ENCODE measurements at regions not wholly inside any gene's neighbourhood (a gene's known extent, or its start where the extent isn't known, plus 50 kb on each side); places are given as distances from the start of the nearest gene placed in this dataset.

DNA sequence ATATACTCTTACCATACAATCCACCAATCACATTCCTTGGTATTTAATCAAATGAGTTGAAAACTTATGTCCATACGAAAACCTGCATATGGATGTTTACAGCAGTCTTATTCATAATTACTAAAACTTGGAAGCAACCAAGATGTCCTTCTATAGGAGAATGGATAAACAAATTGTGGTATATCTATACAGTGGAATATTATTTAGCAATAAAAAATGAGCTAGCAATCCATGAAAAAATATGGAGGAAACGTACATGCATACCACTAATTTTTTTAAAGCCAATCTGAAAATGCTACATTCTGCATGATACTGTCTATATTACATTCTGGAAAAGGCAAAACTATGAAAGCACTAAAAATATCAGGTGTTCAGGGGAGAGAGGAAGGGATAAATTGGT, 73.9 kb upstream of the LPP start:
- DNase-seq, result no peak

GRCh38 chr3:188082031-188082430, 71.9 kb upstream of the LPP start:
- no peak for DNase-seq

DNA sequence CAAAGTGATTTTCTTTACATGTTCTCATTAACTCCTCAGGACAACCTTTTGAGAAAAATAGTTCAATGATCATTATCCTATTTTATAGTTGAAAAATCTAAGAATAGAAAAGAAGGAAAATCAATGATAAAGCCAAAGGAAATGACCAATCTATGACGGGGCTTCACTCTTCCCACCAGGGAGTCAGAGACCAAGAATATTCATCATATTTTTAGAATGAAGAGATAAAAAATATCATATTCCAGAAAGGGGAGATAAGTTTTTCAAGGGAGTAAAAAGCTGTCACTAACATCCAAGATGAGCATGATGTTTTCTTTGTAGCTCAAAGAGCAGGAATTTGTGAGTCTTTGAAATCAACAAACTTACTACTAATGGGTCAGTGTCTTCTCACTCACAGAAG, 71.5 kb upstream of the LPP start:
- no peak for DNase-seq

DNA sequence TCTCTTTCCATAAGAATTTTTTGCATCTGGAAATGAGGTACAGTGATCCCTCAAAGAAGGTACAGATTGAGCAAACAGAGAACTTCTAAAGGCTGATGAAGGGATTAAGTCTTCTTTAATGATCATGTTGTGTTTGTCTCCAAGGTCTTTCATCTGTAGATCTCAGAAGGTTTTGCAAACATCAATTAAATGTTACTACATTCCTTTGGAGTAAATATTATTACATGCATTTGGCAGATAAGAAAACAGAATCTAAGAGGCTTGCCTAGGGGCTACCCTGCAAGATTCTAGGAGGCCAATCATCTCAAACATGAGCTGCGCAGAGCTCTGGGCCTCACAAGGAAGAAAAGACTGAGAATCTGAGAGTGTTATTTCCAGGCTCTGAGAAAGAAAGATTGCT, 70.9 kb upstream of the LPP start:
- DNase-seq, result no peak

DNA sequence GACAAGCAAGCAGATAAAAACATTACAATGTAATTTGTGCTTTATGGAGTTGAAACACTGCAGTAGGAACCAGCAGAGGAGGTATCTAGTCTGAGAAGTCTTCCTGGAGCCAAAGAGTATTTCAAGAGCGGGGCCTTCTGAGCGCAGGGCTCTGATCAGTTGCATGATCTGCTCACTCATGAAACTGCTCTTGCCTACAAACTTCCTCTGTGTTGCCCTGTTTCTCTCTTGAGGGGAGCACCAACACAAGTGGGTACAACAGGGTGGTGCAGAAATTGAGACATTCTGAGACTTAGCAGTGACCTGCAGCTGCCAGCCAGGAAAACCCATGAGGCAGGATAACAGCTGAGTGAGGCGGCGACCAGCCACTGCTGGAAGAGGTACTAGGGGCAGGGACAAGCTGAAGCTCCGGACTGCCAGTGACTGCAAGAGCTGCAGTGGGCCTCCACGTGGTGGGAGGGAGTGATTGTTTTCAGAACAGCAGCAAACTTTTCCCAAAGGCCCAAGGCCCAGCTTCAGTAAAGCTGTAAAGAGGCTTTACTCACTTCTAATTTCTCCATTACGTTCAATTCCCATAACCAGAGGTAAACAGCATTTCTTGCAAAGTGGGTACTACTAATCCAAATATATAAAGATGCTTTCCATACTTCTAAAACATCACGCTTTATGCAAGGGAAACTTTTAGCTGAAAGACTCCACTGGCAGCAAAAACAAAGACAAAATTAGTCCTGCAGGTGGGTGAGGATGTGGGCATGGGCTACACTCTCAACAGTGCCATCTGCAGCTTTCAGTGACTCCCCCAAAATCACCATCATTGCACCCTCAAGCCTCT, 69.0 kb upstream of the LPP start:
- DNase-seq, result no peak

- DNase-seq, result no peak
Observed at GRCh38 chr3:188085584-188086560, 68.1 kb upstream of the LPP start.

DNA sequence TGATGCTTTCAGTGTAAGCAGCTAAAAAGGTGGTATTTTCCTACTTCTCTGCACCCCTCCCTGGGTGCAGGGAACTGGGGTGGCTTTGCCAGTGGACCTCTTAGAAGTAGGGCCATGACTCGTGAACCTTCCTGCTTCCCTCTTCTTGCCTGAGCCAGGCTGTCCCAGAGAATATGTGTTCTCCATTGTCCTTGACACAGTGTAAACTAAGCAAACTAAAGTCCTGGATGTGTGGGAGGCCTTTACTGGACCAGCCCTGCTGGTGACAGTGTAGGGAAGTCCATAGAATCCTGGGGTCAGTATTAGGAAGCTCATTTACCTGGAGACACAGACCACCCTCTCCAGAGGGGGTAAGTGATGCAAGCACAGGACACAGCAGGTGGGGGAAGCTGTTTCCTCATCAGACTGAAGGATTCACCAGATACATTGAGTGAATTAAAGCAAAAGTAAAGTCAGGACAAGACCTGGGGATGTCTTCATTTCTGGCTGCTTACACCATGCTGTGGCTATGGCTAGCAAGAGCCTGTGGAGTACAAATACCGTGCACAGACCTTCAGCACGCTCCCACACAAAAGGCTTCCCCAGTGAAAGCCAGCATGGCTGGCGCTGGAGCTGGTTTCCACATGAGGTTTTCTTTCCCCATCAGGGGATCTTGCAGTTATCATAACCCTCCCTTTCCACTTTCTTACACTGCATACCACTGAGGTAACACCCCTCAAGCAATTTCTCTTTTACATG, 64.8 kb upstream of the LPP start:
- no peak for DNase-seq

DNA sequence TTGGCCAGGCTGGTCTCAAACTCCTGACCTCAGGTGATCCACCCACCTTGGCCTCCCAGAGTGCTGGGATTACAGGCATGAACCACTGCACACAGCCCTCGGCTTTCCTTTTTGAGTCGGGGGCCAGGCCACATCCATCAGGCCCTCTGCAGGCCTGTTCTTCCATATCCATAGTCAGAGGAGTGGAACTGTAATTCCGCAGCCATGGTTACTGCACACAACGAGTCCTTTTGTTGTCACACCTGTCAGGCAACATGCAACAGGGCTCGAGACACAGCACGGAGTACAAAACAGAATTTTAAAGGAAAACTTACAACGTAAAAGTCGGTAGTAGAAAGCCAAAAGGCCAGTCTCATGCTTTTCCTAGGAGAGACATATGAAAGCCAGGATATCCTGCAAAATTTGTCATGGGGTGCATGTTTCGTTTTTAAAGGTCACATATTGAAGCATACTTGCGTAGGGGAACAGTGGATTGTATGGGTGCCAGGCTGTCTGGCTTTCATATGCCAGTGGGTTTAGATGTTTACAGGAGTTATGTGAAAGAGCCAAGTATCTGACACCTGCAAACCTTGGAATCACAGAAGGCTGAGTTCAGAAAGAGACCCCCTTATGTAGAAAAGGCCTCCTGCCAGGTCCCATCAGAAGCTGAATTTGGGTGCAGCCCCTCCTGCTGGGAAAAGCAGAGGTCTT, 63.2 kb upstream of the LPP start:
- no peak for DNase-seq

DNA sequence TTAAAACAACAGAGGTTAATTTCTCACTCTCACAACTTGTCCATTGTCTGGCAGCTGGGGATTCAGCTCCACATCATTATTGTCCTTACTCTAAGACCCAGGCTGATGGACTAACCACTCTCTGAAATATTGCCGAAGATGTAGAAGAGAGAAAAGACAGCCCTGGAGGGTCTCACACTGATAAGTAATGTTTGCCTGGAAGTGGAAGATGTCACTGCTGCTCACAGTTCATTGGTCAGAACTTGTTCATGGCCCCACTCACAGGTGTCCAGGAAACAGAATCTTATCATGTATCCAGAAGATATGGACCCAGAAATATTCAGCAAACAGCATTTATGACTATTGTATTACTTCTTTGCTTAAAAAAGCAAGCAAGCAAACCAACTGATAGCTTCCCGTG, 62.2 kb upstream of the LPP start:
- no peak for DNase-seq

DNA sequence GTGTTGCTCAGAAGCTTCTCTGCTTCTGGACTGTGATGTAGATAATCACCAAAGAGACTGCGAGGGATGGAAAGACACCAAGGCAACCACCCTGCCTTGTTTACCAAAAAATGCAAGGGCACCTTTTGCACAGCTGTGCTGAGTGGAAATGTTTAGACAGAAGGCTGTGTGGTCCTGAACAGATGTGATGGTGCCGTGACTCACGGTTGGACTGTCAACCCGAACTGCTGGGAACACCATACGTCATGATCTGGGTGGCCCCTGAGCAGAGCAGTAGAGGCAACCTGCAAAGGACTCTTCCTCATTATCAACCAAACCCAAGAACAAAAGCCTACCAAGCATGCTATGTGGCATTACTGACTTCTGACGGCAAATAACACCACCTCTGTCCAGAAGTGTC, 61.3 kb upstream of the LPP start:
- DNase-seq, result no peak

DNA sequence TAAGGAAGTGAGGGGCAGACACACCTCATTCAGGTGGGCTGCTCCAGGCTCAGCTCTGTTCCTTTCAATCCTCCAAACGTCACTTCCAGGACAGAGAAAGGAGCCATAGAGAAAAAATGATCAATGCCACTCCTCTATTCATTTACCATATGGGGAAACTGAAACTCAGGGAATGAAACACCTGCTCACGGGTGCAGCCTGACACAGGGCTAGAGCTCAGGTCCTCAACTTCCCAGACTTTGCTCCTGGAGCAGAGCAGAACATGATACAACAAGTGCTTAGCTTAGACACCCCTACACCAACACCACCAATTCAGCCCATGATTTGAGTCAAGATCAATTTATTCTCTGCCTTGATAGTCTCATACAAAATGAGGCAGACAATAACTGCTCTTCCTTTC, 58.5 kb upstream of the LPP start:
- no peak for DNase-seq

GRCh38 chr3:188097791-188098190, 56.2 kb upstream of the LPP start:
- DNase-seq, result no peak

GRCh38 chr3:188099907-188100306, 54.0 kb upstream of the LPP start:
- DNase-seq, result no peak

GRCh38 chr3:188102861-188103547, 51.0 kb upstream of the LPP start:
- DNase-seq, result no peak

- DNase-seq, result no peak
Observed at GRCh38 chr3:188104050-188104449, 49.9 kb upstream of the LPP start.
